Brain pericyte (primary cell): ENCODE measurements at regions not wholly inside any gene's neighbourhood (a gene's known extent, or its start where the extent isn't known, plus 50 kb on each side); places are given as distances from the start of the nearest gene placed in this dataset.

ENCODE experiments used
- DNase-seq: peaks from one replicate; pipeline ENCODE4 v3.0.0-alpha.2; 2012; ENCODE audit warnings: low read depth, low spot score

DNA sequence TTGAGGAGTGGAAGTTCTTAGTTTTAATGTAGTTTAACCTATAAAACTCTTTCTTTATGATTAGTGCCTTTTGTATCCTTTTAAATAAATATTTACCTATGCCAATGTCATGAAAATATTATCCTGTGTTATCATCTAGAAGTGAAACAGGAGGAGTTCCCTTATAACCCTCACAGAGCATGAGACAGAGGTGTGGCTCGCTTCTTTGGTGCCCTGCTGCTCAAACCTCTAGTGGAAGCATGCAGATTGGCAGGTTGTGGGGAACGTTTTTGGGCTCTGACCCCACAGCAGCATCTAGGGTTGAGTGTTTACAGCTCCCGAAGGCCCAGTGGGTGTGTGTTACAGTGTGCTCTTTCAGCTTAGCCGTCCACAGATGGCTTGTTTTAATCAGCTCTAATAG, 459.4 kb upstream of the AZI2 start:
- DNase-seq, result no peak

DNA sequence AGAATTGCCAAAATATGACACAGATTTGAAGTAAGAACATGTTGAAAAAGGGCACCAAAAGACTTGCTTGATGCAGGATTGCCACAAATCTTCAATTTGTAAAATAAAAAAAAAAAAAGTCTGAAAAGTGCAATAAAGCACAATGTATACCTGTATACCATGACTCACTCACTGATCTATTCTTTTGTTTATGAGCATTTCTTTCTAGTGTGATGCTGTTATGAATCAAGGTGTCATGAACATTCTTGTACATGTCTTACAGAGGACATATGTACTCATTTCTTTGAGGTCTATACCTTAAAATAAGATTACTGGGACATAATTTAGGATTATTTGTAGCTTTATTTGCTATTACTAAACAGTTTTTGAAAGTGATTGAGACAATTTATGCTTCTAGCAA, 464.9 kb upstream of the RBMS3 start:
- no peak for DNase-seq

DNA sequence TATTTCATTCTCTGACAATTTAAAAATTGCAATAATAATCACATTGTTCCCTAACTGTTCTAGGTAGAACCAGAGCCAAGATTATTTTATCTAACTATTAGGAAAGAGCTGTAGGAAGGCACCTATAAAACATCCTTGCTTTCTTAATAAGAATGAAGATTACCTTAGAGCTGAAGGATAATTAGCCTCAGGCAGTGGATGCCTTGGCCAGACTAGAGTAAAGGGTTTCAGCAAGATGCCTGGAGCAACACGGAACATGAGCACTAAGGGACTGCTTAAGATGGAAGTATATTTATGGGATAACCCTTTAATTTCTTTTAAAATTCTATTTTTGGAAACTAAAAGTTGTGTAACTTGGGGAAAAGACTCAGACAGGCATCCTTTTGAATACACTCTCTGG, 456.6 kb upstream of the RBMS3 start:
- no peak for DNase-seq

DNA sequence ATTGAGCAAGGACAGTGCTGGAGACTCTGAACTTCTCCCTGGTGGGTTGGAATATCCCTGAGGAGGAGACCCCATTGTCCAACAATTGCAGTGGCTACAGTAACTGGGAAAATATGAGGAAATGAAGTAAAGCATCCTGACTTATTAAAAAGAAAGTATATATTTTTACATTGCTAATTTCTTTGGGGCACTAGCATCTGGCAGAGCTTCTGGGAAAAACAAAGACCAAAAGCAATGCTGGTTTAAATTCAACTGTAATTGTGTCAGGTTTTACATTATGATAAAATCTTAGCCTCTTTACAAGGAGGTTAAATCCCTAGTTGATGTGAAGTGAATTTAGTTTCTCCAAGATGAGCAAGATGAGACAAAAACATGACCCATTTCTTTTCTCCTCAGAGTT, 454.0 kb upstream of the RBMS3 start:
- no peak for DNase-seq

DNA sequence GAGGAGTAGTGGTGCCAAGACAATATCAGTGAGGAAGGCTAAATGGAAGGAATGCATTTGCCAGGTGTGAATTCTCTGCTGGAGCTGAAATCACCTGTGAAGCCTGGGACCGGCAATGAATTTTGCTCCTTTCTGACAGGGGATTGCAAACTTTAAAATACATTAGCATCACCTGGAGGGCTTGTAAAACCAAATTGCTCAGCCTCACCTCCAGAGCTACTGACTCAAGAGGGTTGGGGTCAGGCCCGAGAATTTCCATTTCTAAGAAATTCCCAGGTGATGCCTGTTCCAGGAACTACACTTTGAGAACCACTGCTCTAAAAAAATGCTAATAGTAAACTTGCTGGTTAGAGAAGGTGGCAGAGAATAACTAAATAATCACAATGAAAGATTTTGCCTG, 445.6 kb upstream of the RBMS3 start:
- no peak for DNase-seq

DNA sequence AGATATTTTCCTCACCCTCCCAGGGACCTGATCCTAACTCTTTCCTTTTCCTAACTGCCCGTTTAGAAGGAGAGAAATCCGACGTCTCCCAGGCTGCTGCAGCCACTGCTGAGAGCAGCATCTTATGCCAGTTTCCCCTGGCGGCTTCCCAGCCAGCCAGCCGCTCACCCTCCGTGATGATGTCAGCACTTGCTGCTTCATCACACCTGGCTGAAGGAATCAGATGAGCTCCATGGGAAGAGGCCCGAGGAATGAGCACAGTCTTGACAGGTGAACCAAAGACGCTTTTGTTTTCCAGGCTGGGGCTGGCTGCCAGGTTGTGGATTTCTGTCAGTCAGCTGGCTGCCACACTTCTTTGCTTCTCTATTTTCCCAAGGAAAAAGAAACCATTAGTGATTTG, 445.1 kb upstream of the RBMS3 start:
- DNase-seq, result no peak

DNA sequence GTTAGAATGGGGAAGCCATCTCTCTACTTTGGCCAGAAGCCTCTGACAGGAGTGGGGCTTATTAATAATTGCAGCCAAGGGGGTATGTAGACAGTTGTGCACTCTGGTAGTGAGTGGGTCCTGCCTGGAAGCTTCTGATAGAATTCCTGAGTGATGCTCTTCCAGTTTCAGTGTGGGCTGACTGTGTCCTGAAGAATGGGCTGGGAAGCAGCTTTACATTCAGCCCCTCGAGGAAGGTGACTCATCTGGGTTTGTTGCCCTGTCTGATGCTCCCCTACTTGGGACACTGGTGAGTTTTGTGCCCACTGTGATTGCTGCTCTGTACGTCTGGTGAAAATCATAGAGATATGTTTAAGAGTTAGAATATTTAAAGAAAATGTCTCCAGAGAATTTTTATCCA, 444.7 kb upstream of the RBMS3 start:
- DNase-seq, result no peak

DNA sequence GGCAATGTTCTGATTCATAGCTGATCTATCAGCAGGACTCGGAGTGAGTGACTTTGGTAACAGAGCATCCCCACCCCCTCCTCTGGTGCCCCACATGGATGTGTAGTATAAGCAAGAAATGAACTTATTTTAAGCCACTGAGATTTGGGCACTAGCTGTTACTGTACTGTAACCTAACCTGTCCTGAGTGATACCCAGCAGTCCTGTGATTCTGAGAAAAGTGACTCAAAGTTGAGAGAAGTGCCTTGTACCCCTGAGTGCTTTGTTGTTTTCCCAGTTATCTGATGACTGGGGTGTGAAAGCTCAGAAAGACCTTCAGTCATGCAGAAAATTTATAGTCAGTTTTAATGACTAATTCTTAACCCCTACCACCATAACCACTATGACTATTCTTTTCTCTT, 439.9 kb upstream of the RBMS3 start:
- DNase-seq, result no peak

DNA sequence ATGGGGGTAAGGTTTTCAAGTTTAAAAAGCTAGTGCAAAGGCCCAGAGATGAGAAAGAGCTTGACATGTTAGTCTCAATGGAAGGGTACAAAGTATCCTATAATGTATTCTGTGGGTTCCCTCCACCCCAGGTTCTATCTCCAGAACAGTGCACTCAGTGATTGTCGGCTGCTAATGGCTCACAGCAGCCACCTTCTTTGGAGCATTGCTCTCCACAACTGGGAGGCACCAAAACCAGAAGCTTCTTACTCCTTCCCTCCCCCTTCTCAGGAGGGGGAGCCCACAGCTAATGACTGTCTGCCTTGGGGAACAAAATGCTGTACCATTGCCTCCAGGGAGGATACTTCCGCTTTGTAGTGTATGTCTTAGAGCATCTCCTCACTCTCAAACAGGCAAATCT, 439.4 kb upstream of the RBMS3 start:
- no peak for DNase-seq

DNA sequence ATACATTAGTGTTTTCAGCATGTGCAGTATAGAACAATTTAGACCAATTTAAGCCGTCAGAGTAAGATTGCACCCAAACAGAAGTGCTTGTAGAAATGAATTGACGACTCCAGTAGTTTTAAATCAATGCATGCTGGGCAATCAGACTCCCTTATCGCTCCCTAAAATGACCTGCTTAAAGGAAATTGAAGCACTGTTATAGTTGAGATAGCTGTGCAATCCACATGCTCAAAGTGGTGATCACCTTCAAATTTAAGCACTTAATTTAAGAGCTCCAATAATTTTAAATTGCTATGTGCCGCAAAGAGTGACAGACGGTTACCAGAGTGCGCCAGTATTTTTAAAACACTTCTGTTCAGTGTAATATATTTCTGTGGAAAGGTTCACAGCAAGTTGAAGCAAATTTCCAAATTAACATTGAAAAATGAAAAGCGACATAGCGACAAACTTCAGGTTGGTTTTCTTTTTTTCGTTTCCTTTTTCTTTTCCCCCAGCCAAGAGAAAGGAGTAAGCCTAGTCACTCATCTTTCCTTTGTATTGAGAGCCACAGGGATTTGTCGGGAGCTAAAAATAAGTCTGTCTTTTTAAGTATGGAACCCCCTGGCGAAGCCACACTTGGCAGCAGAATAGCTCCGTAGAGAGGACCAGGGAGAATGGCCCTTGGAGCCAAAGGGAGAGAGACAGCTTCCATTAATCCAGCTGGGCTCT, 436.4 kb upstream of the RBMS3 start:
- DNase-seq, result no peak

DNA sequence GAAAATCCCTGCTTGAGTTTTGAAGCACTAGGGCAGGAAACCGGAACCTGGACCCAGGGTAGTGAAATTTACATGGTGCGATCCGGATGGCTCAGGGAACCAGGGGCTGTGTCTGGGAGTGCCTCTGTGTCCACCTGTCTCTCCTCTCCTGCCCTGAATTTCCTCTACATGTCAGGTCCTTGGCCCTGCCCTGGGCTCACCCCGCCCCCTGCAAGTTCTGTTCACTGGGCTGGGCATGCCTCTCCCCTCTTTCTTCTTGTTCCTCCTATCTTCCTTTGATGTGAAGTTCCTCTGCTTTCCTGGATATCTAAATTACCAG, 435.9 kb upstream of the RBMS3 start:
- no peak for DNase-seq

DNA sequence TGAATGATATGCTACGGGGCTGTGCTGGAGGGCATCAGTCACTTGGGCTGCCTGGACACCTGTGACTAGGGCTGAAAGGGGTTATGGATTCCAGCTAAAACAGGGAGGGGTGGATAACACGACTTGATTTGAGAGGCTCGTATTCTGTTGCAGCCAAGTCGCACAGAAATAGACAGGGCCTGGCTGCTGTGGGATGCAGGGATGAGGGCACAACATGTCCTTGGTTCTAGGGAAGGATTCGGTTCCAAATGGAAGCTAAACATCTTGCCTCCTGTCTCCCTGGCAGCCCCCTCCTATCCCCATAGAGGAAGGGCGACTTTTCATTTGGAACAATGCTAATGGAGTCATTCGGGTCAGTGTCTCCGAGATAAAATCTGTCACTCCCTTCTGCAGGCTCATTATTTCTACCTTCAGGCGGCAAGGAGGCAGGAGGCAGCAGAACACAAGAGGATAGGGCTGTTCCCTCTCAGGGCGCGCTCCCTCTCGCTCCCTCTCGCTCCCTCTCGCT, 433.8 kb upstream of the RBMS3 start:
- DNase-seq, result no peak

DNA sequence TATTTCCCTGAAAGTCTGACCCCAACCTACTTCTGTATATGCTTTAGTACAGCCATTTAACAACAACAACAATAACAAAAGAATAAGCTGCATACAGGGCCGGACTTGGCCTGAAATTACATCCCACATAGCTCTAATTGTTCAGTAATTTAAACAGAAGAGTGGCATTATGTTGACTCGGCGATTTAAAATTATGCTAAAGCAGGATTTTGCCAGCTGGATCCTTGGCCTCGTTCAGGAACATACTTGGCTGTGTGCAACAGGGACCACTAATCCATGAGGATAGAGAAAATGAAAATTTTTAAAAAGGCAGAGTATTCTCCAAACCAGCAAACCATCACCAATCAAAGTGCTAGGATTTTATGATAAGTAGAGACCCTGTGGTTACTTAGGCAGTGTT, 433.1 kb upstream of the RBMS3 start:
- no peak for DNase-seq

DNA sequence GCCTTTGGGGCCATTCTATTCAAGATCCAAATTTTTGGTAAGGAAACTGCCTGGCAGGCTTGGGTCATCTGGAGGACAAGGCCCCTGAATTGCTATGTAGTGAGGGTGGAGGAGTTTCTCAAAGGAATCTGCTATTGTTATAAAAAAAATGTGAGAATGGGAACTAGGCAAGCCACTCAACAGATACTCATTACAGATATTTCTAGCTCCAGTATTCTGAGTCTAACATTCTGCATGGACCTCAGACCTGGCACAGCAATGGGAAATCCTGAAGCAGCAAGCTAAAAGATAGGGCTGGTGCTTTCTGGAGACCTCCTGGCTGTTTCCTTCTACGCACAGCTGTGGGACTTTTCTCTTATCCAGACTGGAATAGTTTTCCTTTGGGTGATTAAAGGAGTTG, 430.7 kb upstream of the RBMS3 start:
- DNase-seq, result no peak

DNA sequence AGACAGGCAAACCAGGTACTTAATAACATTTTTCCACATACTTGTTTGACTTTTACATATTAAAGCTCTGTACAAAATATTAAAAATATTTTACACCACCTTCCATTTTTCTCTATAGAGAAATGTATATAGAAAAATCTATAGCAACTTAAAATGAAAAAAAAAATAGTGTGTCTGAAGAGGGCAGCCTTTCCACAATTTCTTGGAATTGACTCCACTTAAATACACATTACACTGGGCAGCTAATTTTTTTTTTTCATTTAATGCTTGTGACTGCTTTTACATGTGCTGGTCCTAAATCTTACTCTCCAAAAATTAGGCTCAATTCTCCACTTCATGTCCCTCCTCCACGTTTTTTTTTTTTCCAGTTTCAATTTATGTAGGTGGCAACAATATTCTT, 427.0 kb upstream of the RBMS3 start:
- no peak for DNase-seq

DNA sequence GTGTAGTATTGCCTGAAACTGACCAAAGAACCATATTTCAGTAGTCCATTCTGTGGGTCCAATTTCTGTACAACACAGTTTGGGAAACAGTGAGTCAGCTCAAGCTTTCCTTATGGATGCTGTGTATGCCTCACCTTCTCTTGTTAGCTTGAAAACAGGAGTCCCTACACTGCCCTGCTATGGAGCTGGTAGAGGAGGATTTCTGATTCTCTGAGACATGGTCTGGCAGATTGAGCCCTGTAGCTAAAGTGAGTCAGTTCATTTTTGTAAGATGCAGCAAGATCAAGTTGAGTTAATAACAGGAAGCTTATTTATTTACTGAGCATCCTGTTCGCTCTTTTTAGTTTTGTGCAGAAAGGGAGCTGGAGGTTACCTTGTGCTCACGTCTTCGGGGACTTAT, 424.1 kb upstream of the RBMS3 start:
- DNase-seq, result no peak

DNA sequence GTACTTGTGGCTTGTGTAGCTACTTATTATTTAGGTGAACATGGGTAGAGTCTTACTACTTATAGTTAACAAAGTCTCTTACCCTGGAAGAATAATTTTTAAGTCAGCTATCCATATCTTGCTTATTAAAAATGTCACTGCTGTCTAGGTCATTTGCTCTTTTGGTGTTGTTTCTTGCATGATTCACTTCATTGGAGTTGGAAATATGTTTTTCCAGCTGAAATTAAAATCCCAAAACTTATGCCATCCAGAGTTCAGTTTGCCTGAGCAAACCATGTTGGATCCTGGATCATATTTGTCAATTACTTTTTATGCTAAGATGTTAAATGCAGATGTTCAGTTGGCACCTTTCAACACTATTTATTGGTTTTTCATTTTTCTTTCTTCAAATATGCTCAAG, 421.0 kb upstream of the RBMS3 start:
- DNase-seq, result no peak

DNA sequence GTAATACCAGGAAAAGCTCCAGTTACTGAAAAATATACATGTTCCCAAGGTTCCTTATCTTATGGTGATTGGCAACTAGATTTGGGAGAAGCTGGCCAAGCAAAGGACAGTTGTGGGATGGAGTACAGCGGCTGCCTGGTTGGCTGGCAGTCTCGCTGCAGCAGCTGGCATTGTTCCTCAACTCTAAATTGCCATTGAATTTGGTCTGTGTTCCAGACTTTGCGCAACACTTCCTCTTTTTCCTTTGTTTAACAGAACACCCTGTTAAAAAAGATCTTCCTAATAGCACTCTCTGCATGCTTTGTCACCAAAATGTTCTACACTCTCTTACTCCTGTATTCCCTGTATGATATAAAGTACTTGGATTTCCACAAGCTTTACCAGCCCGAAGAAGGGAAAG, 420.6 kb upstream of the RBMS3 start:
- no peak for DNase-seq

DNA sequence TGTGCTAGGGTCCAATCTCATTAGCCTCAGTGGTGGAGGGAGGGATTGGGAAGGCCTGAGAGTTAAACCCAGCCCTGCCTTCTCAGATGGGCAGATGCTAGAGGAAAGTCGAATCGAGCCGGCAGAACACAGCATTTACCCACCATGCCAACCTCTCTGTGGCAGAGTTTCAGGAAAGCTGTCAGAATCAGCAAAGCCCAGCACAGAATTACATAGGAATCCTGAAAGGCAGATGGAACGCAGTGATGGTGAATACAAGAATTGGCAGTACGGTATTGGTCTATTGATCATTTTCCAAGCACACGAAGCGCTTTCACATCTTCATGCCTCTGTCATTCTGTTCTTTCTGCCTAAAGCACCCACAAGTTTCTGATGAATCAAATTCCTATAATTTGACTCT, 417.7 kb upstream of the RBMS3 start:
- DNase-seq, result no peak

DNA sequence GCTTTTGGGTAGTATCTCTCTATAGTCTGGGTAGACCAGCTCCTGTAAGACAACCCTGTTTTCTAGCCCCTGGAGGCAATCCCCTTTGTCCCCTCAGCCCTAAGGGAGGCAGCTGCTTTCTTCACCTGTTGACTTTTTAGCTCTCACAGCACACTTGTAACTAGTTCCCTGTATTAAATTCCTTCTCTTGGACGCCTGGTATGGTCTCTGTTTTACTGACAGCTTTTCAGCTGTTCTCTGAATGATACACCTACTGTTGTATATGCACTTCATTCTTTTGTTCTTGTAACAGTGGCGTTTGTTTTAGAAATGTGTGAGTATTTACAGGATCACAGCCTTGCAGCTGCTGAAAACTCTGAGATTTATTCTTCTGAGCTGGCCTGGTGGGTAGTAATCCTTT, 413.0 kb upstream of the RBMS3 start:
- DNase-seq, result no peak

DNA sequence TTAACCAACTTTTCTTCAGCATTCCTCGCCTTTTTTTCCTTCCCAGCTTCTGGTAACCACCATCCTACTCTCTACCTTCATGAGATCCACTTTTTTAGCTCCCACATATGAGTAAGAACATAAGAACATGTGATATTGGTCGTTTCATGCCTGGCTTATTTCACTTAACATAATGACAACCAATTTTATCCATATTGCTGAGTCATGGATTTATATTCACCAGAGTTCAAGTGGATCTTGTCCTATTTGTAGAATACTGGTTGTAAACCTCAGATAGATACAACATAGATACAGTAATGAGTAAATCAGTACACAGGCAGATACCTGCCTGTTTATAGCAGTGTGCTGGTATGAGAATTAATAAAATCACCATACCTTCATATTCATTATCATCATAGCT, 412.0 kb upstream of the RBMS3 start:
- DNase-seq, result no peak

DNA sequence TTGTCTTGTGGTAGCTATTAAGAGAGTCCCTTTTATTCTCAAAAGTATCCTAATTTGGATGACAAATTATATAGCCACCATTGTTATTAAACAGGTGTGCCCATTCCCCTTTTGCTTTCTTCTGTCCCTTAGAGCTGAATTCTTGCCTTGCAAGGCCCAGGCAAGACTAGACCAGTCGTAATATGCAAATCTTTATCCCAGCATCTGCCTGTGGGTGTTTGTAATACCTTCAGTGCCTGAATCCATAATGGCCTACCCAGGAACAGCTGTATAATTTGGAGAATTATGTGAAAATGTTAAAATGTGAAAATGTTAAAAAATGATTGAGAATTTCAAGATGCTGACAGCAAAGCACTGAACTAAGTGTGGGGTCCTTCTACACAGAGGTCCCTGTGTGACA, 403.0 kb upstream of the RBMS3 start:
- DNase-seq, result no peak

DNA sequence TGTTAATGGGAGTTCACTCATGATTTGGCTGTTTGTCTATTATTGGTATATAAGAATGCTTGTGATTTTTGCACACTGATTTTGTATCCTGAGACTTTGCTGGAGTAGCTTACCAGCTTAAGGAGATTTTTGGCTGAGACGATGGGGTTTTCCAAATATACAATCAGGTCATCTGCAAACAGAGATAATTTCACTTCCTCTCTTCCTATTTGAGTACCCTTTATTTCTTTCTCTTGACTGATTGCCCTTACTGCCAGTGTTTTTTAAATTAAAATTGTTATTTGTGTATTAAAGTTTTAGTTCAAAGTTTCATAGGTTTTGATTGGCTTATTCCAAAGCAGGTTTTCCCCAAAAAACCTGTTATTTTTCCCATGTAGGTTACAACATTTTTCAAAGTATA, 390.5 kb upstream of the RBMS3 start:
- no peak for DNase-seq

DNA sequence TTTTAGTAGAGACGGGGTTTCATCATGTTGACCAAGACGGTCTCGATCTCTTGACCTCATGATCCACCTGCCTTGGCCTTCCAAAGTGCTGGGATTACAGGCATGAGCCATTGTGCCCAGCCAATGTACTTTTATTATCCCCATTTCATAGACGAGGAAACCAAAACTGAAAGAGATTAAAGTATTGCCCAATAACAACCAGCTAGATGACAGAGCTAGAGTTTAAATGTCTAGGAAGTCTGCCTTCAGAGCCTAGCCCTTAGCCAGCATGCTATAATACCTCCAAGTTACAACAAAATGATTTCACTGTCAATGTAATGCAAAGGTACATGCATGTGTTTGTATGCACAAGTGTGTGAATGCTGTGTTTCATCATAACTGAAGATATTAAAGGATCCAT, 389.4 kb upstream of the RBMS3 start:
- DNase-seq, result no peak
